ENCODE measurements at regions not wholly inside any gene's neighbourhood (a gene's known extent, or its start where the extent isn't known, plus 50 kb on each side); places are given as distances from the start of the nearest gene placed in this dataset.
A peak's percentile ranks its signal among the peaks of the same experiment; 100 is the strongest.
"Not testable (repeated sequence)": the region's sequence is repeated elsewhere in the genome, so short reads cannot be mapped to it uniquely, and the experiment has no call there.

DNA sequence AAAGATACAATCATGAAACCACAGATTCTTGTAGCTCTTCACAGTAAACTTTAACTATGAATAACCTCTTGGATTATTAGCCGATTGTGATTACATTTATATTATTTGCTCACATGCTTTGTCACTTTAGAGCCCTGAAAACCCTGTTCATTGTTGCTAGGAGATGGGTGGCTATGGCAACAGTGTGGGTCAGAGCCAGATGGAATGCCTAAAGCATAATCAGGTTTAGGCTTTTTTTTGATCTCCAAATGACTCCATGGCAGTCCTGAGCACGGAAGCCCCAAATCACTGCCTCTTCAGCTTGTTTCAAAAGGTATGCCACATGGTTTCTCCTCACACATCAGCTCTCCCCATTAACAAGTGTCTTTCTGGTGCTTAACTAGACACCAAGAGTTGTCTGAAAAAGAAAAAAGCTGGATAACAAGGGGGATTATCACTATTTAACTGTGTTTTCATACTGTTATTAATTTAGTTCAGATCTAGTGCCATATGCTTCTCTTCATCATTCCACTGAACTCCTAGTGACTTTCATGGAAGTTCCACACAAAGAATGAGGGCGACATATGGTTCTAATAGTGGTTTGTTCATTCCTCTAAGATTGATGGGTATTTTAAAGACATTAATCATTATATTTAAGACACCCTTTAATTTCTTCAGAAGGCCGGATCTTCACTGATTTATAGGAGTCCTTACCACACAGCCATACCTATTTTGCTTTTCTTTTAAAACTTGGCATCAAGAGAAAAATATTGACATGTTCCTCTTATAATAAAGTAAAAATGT is 88.8 kb upstream of the PAM start:
- no peak for DNase-seq

DNA sequence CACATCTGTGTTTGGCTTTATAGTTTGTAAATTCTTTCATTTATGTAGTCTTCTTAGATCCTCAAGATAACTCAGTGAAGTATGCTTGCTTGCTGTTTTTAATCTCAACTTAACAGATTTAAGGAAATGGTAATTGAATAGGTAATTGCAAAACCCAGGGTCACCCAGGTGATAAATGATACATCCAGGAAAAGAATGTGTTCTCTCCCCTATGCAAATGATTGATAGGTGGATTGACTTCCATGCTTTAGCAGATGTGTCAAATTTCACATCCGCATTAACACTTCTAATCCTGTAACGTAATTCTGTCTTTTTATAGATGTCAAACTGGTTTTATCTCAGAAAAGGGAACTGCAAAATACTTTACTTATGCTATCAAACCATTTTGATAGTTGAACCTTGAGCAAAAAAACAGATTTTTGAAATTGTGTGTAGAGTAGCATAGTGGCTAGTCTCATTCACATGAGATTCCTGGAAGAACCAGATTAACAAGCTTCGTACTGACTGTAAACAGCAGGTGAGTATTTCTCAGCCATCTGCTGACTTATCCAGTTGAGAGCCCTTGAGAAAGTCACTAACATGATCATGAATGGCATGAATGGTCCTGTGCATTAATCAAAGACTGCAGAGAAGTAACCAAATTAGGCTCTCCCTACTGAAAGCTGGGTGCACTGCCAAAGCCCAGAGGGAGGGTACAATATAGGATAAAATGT is 86.7 kb upstream of the PAM start:
- no peak for DNase-seq

DNA sequence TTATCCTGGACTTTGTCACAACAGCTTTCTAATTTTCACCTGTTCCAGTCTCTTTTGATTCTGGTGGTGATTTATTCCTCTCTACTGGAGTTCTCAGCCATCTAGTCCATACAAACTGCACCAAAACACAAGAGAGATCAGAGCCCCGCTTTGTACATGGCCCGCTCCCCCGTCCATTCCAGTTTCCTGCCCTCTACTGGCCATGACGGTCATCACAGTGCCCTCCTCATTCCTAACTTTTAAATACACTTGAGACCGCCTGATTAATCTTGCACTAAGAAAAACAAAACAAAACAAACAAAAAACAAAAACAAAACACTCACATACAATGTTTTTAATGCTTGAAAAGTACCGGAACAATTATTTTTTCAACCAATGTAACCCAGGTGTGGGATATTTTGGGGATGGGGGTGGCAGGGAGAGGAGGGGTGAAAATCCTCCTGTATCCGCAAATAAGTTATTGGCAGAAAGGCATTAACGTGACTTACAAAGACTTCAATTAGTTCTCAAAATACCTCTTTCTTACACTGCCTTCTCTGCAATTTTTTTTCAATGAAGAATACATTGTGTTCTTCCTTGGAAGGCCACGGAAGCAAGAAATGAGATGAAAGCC is 84.8 kb upstream of the PAM start:
- DNase-seq, result peak; percentile 32

DNA sequence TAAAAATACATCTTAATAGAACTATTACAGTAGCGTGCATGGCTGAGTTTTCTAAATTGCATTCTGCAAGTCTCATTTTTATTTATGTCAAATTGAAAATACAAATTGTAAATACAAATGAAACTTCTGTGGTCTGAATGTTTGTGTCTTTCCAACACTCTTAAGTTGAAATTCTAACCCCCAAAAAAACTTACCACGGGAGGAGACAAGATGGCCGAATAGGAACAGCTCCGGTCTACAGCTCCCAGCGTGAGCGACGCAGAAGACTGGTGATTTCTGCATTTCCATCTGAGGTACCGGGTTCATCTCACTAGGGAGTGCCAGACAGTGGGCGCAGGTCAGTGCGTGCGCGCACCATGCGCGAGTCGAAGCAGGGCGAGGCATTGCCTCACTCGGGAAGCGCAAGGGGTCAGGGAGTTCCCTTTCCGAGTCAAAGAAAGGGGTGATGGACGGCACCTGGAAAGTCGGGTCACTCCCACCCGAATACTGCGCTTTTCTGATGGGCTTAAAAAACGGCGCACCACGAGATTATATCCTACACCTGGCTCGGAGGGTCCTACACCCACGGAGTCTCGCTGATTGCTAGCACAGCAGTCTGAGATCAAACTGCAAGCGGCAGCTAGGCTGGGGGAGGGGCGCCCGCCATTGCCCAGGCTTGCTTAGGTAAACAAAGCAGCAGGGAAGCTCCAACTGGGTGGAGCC is 83.9 kb upstream of the PAM start:
- not testable (repeated sequence) for DNase-seq

DNA sequence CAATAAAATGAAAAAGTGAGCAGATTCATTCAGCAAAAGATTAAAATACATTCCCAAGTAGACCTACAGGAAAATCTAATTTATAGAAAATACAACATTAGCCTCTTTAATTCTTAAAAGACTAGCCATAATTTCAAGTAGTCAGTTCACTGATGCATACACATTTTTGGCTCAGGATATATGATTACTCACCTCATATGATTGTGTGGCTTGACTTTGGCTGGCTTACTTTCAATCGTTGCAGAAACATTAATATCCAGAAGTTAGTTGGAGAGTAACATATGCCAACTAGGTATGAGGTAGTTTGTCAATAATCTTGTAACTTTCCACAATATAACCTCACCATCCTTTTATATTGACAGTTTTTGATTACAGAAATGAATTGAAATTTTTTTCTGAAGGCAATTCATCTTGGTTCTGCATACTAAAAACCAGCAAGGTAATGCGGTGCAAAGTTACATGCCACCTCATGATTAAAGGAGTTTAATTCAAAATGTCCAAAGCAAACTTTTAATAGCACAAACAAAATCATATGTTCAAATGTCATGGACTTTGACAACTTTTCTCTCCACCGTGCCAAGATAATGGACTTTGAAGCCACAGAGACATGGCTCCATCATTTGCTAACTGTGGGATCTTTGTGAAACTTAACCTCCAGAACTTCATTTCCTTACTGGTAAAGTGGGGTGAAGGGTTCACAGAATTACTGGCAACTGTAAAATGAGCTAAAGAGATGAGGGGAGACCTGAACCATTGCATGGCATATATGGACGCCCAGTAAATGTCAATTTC is 76.6 kb upstream of the PAM start:
- DNase-seq, result no peak

DNA sequence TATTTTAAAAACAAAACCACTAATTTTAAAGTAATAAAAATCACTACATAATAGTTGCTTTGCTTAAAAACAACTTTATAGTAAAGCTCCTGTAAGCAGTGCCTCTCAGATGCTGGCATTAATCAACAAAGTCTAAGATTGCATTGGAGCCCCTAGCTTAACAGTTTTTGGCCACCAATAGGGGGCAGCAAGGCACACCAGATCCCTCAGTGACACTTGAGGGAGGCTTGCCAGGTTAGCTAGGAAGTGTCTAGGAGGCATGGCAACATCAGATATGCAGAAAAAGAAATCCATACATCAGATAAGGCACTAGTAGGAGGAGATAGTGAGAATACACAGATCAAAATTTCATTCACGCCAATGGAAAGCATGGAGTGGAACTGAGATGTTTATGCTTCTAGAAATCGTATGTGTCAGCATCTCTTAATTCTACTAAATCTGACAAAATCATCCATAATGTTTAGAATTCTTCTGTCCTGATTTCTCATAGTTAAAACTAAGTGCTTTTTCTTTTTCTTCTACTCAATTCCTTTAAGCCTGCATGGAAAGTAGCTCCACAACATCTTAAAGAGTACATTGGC is 73.6 kb upstream of the PAM start:
- DNase-seq, result peak; percentile 75

DNA sequence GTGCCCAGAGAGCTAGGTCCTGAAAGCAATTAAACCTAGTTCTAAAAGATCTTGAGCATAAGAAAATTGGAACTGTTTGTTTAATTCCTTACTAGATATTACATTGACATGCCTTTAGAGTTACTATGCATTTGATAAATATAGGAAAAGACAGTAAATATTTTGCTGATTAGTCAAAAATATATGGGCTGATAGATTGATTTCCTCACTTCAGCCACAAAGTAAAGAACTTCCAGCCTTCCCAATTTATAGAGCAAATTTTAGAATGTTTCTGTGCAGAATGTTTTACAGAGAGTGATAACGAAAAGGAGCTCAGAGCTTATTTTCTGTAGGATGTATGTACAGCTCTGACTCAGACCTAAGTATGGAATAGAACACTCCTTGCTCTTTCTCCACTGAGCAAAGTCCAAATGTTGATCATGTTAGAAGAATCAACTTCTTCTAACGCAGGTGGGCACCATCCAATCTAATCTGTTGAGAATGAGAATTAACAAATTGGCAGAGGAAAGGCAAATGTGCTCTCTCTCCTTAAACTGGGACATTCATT is 72.9 kb upstream of the PAM start:
- no peak for DNase-seq

GRCh38 chr5:102688076-102688475 is 67.0 kb upstream of the PAM start:
- DNase-seq, result not testable (repeated sequence)

DNA sequence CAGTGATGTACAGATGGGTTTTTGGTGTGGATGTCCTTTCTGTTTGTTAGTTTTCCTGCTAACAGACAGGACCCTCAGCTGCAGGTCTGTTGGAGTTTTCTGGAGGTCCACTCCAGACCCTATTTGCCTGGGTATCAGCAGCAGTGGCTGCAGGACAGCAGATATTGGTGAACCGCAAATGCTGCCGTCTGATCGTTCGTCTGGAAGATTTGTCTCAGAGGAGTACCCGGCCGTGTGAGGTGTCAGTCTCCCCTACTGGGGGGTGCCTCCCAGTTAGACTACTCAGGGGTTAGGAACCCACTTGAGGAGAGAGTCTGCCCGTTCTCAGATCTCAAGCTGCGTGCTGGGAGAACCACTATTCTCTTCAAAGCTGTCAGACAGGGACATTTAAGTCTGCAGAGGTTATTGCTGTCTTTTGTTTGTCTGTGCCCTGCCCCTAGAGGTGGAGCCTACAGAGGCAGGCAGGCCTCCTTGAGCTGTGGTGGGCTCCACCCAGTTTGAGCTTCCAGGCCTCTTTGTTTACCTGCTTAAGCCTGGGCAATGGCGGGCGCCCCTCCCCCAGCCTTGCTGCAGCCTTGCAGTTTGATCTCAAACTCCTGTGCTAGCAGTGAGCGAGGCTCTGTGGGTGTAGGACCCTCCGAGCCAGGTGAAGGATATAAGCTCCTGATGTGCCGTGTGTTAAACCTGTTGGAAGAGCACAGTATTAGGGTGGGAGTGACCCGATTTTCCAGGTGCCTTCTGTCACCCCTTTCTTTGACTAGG is 66.3 kb upstream of the PAM start:
- not testable (repeated sequence) for DNase-seq

- no peak for DNase-seq
These were observed 64.2 kb upstream of the PAM start for GRCh38 chr5:102690910-102691309.

- no peak for DNase-seq
These were observed 63.7 kb upstream of the PAM start for GRCh38 chr5:102691434-102691833.

- no peak for DNase-seq
These were observed 54.8 kb upstream of the PAM start for GRCh38 chr5:102700120-102700831.

GRCh38 chr5:102700916-102701315 is 54.2 kb upstream of the PAM start:
- DNase-seq, result no peak

GRCh38 chr5:102701748-102702147 is 53.4 kb upstream of the PAM start:
- no peak for DNase-seq

Measured in suppressor macrophage treated with lipopolysaccharide for 4 hours (primary cell).